ENCODE measurements at regions not wholly inside any gene's neighbourhood (a gene's known extent, or its start where the extent isn't known, plus 50 kb on each side); places are given as distances from the start of the nearest gene placed in this dataset.

GRCh38 chr12:124726596-124727263, 136.9 kb downstream of the SCARB1 start:
- ChIA-PET POLR2A (no interaction called here), CTCF (no interaction called here)

- CTCF ChIA-PET: no interaction called here
- POLR2A ChIA-PET: no interaction called here
Observed at GRCh38 chr12:124725597-124726237, 137.9 kb downstream of the SCARB1 start.

GRCh38 chr12:124725099-124725498, 138.6 kb downstream of the SCARB1 start:
- ChIA-PET POLR2A (no interaction called here), CTCF (no interaction called here)

- CTCF ChIA-PET: no interaction called here
- POLR2A ChIA-PET: no interaction called here
Observed at GRCh38 chr12:124722878-124723277, 140.8 kb downstream of the SCARB1 start.

GRCh38 chr12:124721501-124722162, 142.0 kb downstream of the SCARB1 start:
- ChIA-PET POLR2A (no interaction called here), CTCF (no interaction called here)

- ChIA-PET POLR2A (no interaction called here), CTCF (no interaction called here)
Observed at GRCh38 chr12:124720681-124721500, 142.8 kb downstream of the SCARB1 start.

- CTCF ChIA-PET: no interaction called here
- POLR2A ChIA-PET: no interaction called here
Observed at GRCh38 chr12:124720004-124720680, 143.5 kb downstream of the SCARB1 start.

- ChIA-PET POLR2A (no interaction called here), CTCF (no interaction called here)
Observed at GRCh38 chr12:124719231-124719630, 144.4 kb downstream of the SCARB1 start.

- POLR2A ChIA-PET: no interaction called here
- CTCF ChIA-PET: no interaction called here
Observed at GRCh38 chr12:124718458-124718857, 145.2 kb downstream of the SCARB1 start.

GRCh38 chr12:124718036-124718435, 145.6 kb downstream of the SCARB1 start:
- CTCF ChIA-PET: no interaction called here

GRCh38 chr12:124717318-124717717, 146.3 kb downstream of the SCARB1 start:
- CTCF ChIA-PET: no interaction called here
- POLR2A ChIA-PET: no interaction called here

More at GRCh38 chr12:124718036-124718435, 145.6 kb downstream of the SCARB1 start:
- POLR2A ChIA-PET: no interaction called here

GRCh38 chr12:124716208-124717130, 147.2 kb downstream of the SCARB1 start:
- ChIA-PET CTCF (no interaction called here), POLR2A (no interaction called here)

- ChIA-PET POLR2A (no interaction called here), CTCF (no interaction called here)
Observed at GRCh38 chr12:124715121-124715990, 147.9 kb upstream of the NCOR2 start.

- POLR2A ChIA-PET: no interaction called here
- CTCF ChIA-PET: no interaction called here
Observed at GRCh38 chr12:124713436-124714082, 146.1 kb upstream of the NCOR2 start.

GRCh38 chr12:124713041-124713435, 145.6 kb upstream of the NCOR2 start:
- ChIA-PET POLR2A (no interaction called here), CTCF (interaction anchor here (1.5 kb wide), 1 partner anchor 11 kb away, joined by 4 read pairs; no protein-coding TSS in a partner anchor)

GRCh38 chr12:124711344-124711743, 143.9 kb upstream of the NCOR2 start:
- ChIA-PET CTCF (interaction anchor here (0.6 to 1.5 kb wide), 3 partner anchors 9 to 292 kb away, joined by 3 to 4 read pairs (median 4); no protein-coding TSS in a partner anchor), POLR2A (no interaction called here)
